SH-SY5Y (cell line): ENCODE measurements at regions not wholly inside any gene's neighbourhood (a gene's known extent, or its start where the extent isn't known, plus 50 kb on each side); places are given as distances from the start of the nearest gene placed in this dataset.

Experiments
- GATA2 ChIP-seq: IDR thresholded peaks from 2 replicates; pipeline ENCODE4 v1.6.1; 2011; ENCODE audit warnings: mild to moderate bottlenecking, low read depth, low read length
- GATA3 ChIP-seq: IDR thresholded peaks from 2 replicates; pipeline ENCODE4 v1.6.1; 2011; ENCODE audit warnings: low read depth, mild to moderate bottlenecking, low read length, moderate library complexity

GRCh38 chr6:134557509-134557908 is 239.6 kb upstream of the SGK1 start:
- TF ChIP-seq GATA2: no peak
- no peak for TF ChIP-seq GATA3
